CD4-positive, alpha-beta T cell (primary cell): ENCODE measurements at regions not wholly inside any gene's neighbourhood (a gene's known extent, or its start where the extent isn't known, plus 50 kb on each side); places are given as distances from the start of the nearest gene placed in this dataset.

Experiments
- ATAC-seq: fragments of 200-7000 bp; cut with Tn5 transposase; one replicate; pipeline ENCODE4 v1.10.0; 2022; ENCODE audit warnings: mild to moderate bottlenecking; ENCODE audit not compliant: poor library complexity
- CTCF ChIA-PET: fragments of 350-600 bp; sonication (Branson Sonifier 250); formaldehyde crosslinking; loops from one replicate; lab custom pipeline; 2021; ENCODE audit warnings: antibody characterized with exemption, inconsistent platforms; lab: Charles Lee
- POLR2A ChIA-PET: fragments of 350-600 bp; sonication (Branson Sonifier 250); formaldehyde crosslinking; loops from one replicate; lab custom pipeline; 2021; ENCODE audit warnings: antibody characterized with exemption, inconsistent platforms; lab: Charles Lee
- DNase-seq, 14 experiments: peaks; one replicate each; pipeline ENCODE4 v3.0.0-alpha.2; 2013 to 2020; ENCODE audit warnings: mixed read lengths in 2 of 14
- H3K27ac ChIP-seq, 2 donors: one replicate each; pipeline versions ENCODE4 v1.5.1 to v1.7.0; 2013; ENCODE audit warnings: low read length in 2 of 2, low read depth in 1 of 2, mild to moderate bottlenecking in 1 of 2
- H3K27me3 ChIP-seq, 2 experiments: 1 replicate in 1 of 2; 2 replicates in 1 of 2; pipeline versions ENCODE4 v1.6.1 to v1.7.0; 2013; ENCODE audit warnings: low read length in 2 of 2, control low read depth in 1 of 2, mild to moderate bottlenecking in 1 of 2, moderate library complexity in 1 of 2; ENCODE audit not compliant: insufficient read depth in 2 of 2, control insufficient read depth in 1 of 2
- H3K36me3 ChIP-seq: one replicate; pipeline ENCODE4 v1.6.1; 2013; ENCODE audit warnings: low read length, control low read depth; ENCODE audit not compliant: insufficient read depth
- H3K4me1 ChIP-seq: one replicate; pipeline ENCODE4 v1.6.1; 2013; ENCODE audit warnings: low read length, control low read depth; ENCODE audit not compliant: insufficient read depth
- H3K4me3 ChIP-seq: one replicate; pipeline ENCODE4 v1.5.1; 2013; ENCODE audit warnings: mild to moderate bottlenecking, low read length, moderate library complexity
- H3K9me3 ChIP-seq, 2 experiments: 1 replicate in 1 of 2; 2 replicates in 1 of 2; pipeline versions ENCODE4 v1.6.1 to v1.7.0; 2013; ENCODE audit warnings: low read length in 2 of 2, mild to moderate bottlenecking in 2 of 2, control low read depth in 1 of 2, moderate library complexity in 1 of 2; ENCODE audit not compliant: control insufficient read depth in 1 of 2, insufficient read depth in 1 of 2
- H3K27ac Mint-ChIP-seq: one replicate; pipeline ENCODE4 v1.8.0; 2020; ENCODE audit warnings: mixed read lengths
- H3K27me3 Mint-ChIP-seq: one replicate; pipeline ENCODE4 v1.8.0; 2021; ENCODE audit warnings: mixed read lengths
- H3K36me3 Mint-ChIP-seq: one replicate; pipeline ENCODE4 v1.8.0; 2021; ENCODE audit warnings: low read depth, mixed read lengths
- H3K4me1 Mint-ChIP-seq: one replicate; pipeline ENCODE4 v1.8.0; 2021; ENCODE audit warnings: low read depth, mixed read lengths
- H3K4me3 Mint-ChIP-seq: one replicate; pipeline ENCODE4 v1.8.0; 2020; ENCODE audit warnings: mild to moderate bottlenecking, mixed read lengths
- H3K9me3 Mint-ChIP-seq: one replicate; pipeline ENCODE4 v1.8.0; 2020; ENCODE audit warnings: mixed read lengths
- intact Hi-C, 2 experiments: fragments of 100-400 bp; cut with DNase I in 1 of 2; cut with micrococcal nuclease in 1 of 2; formaldehyde crosslinking; loops; one replicate each; pipeline versions ENCODE4 v1.15.1 to v1.9.0; 2023 to 2025; cut with DNase I, micrococcal nuclease
- TF ChIP-seq, protein P1 (sequence below): fragments of 200-600 bp; IDR thresholded peaks from one replicate; pipeline ENCODE4 v1.8.0; 2022; ENCODE audit warnings: antibody characterized with exemption, mild to moderate bottlenecking

DNA sequence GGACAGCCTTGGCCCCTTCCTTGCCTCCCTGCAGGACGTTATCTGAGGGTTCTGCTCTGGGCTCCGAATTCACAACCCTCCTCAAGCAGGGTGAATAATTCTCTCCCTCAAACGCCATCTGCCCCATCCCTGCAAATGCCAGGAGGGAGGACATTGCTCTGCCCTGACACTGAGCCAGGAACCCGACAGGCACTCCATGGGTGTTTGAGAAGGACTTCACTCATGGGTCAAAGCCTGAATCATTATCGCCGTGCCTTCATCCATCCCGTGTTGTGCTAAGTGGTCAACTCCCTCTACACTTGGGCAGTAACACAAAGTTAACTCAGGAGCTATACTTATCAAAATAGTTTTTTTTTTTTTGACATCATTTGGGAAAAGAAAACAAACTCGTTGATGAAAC lies 261.8 kb upstream of the IGF1R start:
- Histone ChIP-seq H3K9me3 (peaks cover 0 to 3% of the 10 kb centered on the region in 2 experiments), H3K4me1 (no peaks in the 10 kb centered on the region), H3K27ac (no peak overlapping the region), H3K36me3 (no peaks in the 10 kb centered on the region), H3K27me3 (peaks cover 0 to 6% of the 10 kb centered on the region in 2 experiments), H3K4me3 (no peak overlapping the region)
- ChIA-PET POLR2A (no interaction called here), CTCF (no interaction called here)
- Mint-ChIP-seq H3K4me1 (no peaks in the 10 kb centered on the region), H3K27ac (no peak overlapping the region), H3K9me3 (no peaks in the 10 kb centered on the region), H3K27me3 (peaks cover 29% of the 10 kb centered on the region), H3K36me3 (no peaks in the 10 kb centered on the region), H3K4me3 (no peak overlapping the region)
- intact Hi-C loops, result no loop called here
- TF ChIP-seq, protein P1, sequence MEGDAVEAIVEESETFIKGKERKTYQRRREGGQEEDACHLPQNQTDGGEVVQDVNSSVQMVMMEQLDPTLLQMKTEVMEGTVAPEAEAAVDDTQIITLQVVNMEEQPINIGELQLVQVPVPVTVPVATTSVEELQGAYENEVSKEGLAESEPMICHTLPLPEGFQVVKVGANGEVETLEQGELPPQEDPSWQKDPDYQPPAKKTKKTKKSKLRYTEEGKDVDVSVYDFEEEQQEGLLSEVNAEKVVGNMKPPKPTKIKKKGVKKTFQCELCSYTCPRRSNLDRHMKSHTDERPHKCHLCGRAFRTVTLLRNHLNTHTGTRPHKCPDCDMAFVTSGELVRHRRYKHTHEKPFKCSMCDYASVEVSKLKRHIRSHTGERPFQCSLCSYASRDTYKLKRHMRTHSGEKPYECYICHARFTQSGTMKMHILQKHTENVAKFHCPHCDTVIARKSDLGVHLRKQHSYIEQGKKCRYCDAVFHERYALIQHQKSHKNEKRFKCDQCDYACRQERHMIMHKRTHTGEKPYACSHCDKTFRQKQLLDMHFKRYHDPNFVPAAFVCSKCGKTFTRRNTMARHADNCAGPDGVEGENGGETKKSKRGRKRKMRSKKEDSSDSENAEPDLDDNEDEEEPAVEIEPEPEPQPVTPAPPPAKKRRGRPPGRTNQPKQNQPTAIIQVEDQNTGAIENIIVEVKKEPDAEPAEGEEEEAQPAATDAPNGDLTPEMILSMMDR, result no peak
- DNase-seq, result no peak
- no peak for ATAC-seq

DNA sequence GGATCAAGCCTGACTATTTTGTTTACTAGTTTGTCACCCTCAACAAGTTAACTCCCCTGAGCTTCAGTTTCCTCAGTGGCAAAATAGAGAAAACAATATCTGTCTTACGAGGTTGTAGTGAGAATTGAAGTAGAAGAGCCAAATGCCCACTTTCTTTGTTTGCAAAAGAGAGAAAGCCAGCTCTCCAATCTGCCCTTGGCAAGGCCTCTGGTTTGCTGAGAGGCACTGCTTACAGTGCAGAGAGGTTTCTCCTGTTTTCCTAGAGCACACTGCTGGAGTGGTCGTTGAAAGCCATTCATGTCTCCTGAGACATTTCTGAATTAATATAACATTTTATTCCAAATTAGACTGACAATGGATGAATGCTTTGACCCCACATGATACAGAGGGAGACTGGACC lies 260.5 kb upstream of the IGF1R start:
- Mint-ChIP-seq H3K4me3 (no peak overlapping the region), H3K36me3 (no peaks in the 10 kb centered on the region), H3K4me1 (no peaks in the 10 kb centered on the region), H3K27ac (no peak overlapping the region), H3K9me3 (no peaks in the 10 kb centered on the region), H3K27me3 (peaks cover 27% of the 10 kb centered on the region)
- intact Hi-C loops, result no loop called here
- peaks cover 0 to 6% of the 10 kb centered on the region in 2 experiments for H3K27me3 ChIP-seq
- ChIA-PET POLR2A (no interaction called here), CTCF (no interaction called here)
- TF ChIP-seq, protein P1, result no peak
- no peaks in the 10 kb centered on the region for H3K9me3 ChIP-seq
- ATAC-seq (no peak), DNase-seq (no peak)
- no peaks in the 10 kb centered on the region for H3K4me1 ChIP-seq
- H3K4me3 ChIP-seq, result no peak overlapping the region
- no peaks in the 10 kb centered on the region for H3K36me3 ChIP-seq
- no peak overlapping the region for H3K27ac ChIP-seq

DNA sequence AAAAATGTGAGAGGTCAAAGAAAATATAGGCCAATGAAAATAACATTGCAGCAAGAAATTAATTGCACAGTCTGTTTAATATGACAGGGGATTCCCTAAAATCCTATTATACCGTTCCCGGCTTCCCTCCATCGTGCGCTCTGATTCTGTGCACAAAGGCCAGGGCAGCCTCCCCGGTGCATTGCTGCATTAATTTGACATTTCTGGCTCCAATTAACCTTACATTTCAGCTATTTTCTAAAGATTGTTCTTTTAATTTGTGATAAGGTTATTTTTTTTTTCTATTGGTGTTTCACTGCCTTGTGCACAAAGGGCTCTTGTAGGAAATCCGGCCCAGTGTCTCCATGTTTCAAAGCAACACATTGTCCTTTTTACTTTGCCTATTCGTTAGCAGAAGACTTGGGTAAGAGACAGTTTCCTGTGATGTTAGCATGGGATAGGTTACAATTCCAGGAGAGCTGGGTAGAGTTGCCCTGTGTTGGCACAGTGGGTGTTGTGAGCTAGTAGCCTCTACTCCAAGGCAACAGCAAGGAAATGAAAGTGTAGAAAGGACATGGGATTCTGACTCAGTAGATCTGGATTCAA lies 257.3 kb upstream of the IGF1R start:
- intact Hi-C loops, result no loop called here
- DNase-seq (no peak), ATAC-seq (no peak)
- H3K27me3 ChIP-seq, result no peaks in the 10 kb centered on the region
- Mint-ChIP-seq H3K9me3 (no peaks in the 10 kb centered on the region), H3K36me3 (no peaks in the 10 kb centered on the region), H3K27me3 (peaks cover 23% of the 10 kb centered on the region), H3K27ac (no peak overlapping the region), H3K4me1 (no peaks in the 10 kb centered on the region), H3K4me3 (no peak overlapping the region)
- ChIA-PET CTCF (no interaction called here), POLR2A (no interaction called here)
- no peaks in the 10 kb centered on the region for H3K4me1 ChIP-seq
- no peaks in the 10 kb centered on the region for H3K36me3 ChIP-seq
- no peak overlapping the region for H3K4me3 ChIP-seq
- TF ChIP-seq, protein P1, result no peak
- H3K9me3 ChIP-seq, result no peaks in the 10 kb centered on the region
- H3K27ac ChIP-seq, result no peak overlapping the region
